Uterus (tissue), 3 donors: ENCODE measurements at regions not wholly inside any gene's neighbourhood (a gene's known extent, or its start where the extent isn't known, plus 50 kb on each side); places are given as distances from the start of the nearest gene placed in this dataset.

Experiments
- DNase-seq, 2 donors: peaks; one replicate each; pipeline ENCODE4 v3.0.0-alpha.2; 2019 to 2020
- H3K27ac ChIP-seq, 2 donors: fragments of 200-600 bp; sonication (generic); 1 replicate in 1 of 2; 2 replicates in 1 of 2; pipeline ENCODE4 v1.5.1; 2016 to 2018
- H3K27me3 ChIP-seq, 2 donors: fragments of 200-600 bp; sonication (generic); one replicate each; pipeline ENCODE4 v1.5.1; 2018 to 2019; ENCODE audit warnings: control low read depth in 1 of 2
- H3K36me3 ChIP-seq, 2 donors: fragments of 200-600 bp; sonication (generic); one replicate each; pipeline ENCODE4 v1.5.1; 2019; ENCODE audit warnings: control low read depth in 1 of 2
- H3K4me1 ChIP-seq, 2 donors: fragments of 200-600 bp; sonication (generic); one replicate each; pipeline ENCODE4 v1.5.1; 2018 to 2019; ENCODE audit warnings: control low read depth in 1 of 2
- H3K4me3 ChIP-seq, 2 donors: fragments of 200-600 bp; sonication (generic); 1 replicate in 1 of 2; 2 replicates in 1 of 2; pipeline ENCODE4 v1.5.1; 2018 to 2019; ENCODE audit warnings: mild to moderate bottlenecking in 1 of 2
- H3K9me3 ChIP-seq, 2 donors: fragments of 200-600 bp; sonication (generic); one replicate each; pipeline ENCODE4 v1.5.1; 2019; ENCODE audit warnings: control low read depth in 1 of 2
- POLR2A ChIP-seq, 2 donors: fragments of 450-650 bp; IDR thresholded peaks; one replicate each; pipeline ENCODE4 v1.6.1; 2016; ENCODE audit warnings: antibody characterized with exemption in 2 of 2, mild to moderate bottlenecking in 1 of 2, moderate library complexity in 1 of 2
- intact Hi-C: fragments of 100-400 bp; cut with DNase I; formaldehyde crosslinking; loops from one replicate; pipeline ENCODE4 v1.15.1; 2023; ENCODE audit warnings: low total_unique reads
- TF ChIP-seq, protein P1 (sequence below), 4 experiments: fragments of 200-600 bp in 2 of 4; fragments of 450-650 bp in 2 of 4; sonication (generic) in 2 of 4; IDR thresholded peaks; one replicate each; pipeline ENCODE4 v1.5.1; 2016 to 2019; ENCODE audit warnings: antibody characterized with exemption in 4 of 4, mild to moderate bottlenecking in 2 of 4, moderate library complexity in 1 of 4
- donor health status: DM: yes; HTN: yes; CAD: no.

DNA sequence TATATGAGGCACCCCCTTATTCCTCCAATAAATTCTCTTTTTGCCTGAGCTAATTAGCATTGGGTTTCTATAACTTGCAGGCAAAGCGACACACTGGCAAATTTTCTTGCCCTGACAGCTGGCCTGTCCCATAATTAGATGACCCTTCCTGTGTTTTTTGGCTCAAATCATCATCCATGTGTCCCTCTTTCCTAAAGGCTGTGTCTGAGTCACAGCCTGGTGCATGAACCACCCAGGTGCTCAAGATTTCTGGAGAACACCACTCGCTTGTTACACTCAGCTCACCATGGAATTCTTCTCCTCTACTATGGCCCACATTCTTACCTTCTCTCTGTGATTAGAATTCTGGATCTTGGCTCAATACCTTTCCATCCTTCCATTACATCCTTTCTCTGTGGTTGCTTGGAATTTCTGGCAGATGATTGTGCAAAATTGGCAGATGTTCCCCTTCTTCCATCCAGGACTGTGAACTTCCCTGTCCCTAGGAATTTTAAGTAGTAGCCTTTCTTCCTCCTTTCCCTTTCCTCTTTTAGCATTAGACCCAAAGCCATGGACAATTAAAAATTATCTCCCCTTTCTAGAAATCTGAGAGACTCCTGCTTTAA lies 116.0 kb upstream of the ANKRD1 start:
- no peak overlapping the region for H3K27ac ChIP-seq
- H3K4me3 ChIP-seq, result no peak overlapping the region
- H3K4me1 ChIP-seq, result no peaks in the 10 kb centered on the region
- TF ChIP-seq POLR2A (IDR thresholded peaks at IDR 0.05), result no peak
- TF ChIP-seq, protein P1, sequence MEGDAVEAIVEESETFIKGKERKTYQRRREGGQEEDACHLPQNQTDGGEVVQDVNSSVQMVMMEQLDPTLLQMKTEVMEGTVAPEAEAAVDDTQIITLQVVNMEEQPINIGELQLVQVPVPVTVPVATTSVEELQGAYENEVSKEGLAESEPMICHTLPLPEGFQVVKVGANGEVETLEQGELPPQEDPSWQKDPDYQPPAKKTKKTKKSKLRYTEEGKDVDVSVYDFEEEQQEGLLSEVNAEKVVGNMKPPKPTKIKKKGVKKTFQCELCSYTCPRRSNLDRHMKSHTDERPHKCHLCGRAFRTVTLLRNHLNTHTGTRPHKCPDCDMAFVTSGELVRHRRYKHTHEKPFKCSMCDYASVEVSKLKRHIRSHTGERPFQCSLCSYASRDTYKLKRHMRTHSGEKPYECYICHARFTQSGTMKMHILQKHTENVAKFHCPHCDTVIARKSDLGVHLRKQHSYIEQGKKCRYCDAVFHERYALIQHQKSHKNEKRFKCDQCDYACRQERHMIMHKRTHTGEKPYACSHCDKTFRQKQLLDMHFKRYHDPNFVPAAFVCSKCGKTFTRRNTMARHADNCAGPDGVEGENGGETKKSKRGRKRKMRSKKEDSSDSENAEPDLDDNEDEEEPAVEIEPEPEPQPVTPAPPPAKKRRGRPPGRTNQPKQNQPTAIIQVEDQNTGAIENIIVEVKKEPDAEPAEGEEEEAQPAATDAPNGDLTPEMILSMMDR (IDR thresholded peaks at IDR 0.05), result no peak
- H3K9me3 ChIP-seq, result no peaks in the 10 kb centered on the region
- H3K27me3 ChIP-seq, result no peaks in the 10 kb centered on the region
- DNase-seq, result no peak
- intact Hi-C loops, result no loop called here
- no peaks in the 10 kb centered on the region for H3K36me3 ChIP-seq

DNA sequence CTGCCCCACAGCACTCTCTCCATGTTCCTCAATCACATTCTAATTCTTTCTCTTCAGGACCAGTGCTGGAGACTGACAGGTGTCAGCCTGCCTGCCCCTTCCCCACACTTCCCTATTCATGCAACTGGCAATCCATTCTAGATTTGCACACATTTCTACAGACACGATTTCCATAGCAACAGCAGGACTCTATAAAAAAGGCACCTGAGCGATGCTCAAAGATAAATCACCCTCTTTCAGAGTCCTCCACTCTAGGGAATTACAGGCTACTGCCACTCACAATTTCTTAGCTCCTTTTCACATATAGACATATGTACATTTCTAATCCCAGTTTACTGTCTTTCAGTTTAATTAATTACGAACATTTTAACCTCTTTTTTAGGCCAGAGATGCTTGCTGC lies 118.1 kb upstream of the ANKRD1 start:
- TF ChIP-seq POLR2A (IDR thresholded peaks at IDR 0.05), result no peak
- TF ChIP-seq, protein P1 (IDR thresholded peaks at IDR 0.05), result no peak
- no peaks in the 10 kb centered on the region for H3K4me1 ChIP-seq
- H3K4me3 ChIP-seq, result no peak overlapping the region
- H3K27me3 ChIP-seq, result no peaks in the 10 kb centered on the region
- H3K36me3 ChIP-seq, result no peaks in the 10 kb centered on the region
- intact Hi-C loops, result no loop called here
- no peaks in the 10 kb centered on the region for H3K9me3 ChIP-seq
- H3K27ac ChIP-seq, result no peak overlapping the region
- DNase-seq, result no peak

DNA sequence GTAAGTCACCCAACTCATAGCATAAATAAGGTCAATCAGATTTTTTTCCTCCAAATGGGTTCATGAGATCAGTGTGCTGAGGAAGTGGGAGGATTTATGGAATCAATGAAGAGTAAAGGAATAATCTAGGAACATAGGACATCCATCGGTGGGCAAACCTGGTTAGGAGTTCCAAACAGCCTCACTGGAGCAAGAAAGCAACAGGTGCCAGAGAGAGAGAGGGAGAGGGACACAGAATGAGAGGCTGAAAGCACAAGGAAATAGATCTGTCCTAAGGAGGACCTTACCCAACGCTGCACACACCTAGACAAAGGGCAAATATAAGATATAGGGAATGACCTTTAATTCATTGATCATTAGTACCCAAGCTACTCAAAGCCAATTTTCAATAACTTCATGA lies 119.5 kb upstream of the ANKRD1 start:
- H3K27ac ChIP-seq, result no peak overlapping the region
- no peak overlapping the region for H3K4me3 ChIP-seq
- no peaks in the 10 kb centered on the region for H3K9me3 ChIP-seq
- H3K27me3 ChIP-seq, result no peaks in the 10 kb centered on the region
- TF ChIP-seq, protein P1 (IDR thresholded peaks at IDR 0.05), result no peak
- no peak for TF ChIP-seq POLR2A (IDR thresholded peaks at IDR 0.05)
- DNase-seq, result no peak
- no peaks in the 10 kb centered on the region for H3K36me3 ChIP-seq
- H3K4me1 ChIP-seq, result no peaks in the 10 kb centered on the region
- intact Hi-C loops, result no loop called here

DNA sequence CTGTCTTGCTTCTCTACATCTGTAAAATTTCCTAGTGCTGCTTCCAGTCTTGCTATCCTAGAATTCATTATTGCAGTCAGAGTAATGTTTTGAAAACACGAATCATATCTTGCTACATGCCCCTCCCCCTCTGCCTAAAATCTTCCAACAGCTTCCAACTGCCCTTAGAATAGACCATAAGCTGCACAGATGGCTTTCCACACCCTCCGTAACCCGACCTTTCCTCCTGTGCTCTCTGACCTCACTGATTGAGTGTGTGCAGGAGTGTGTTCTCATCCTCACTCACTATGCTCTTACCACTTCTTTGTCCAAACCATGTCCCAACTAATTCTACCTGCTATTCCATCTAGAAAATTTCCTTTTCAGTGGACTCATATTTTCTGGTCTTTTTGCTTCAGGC lies 121.2 kb upstream of the ANKRD1 start:
- H3K27ac ChIP-seq, result no peak overlapping the region
- no peaks in the 10 kb centered on the region for H3K4me1 ChIP-seq
- H3K4me3 ChIP-seq, result no peak overlapping the region
- intact Hi-C loops, result no loop called here
- no peaks in the 10 kb centered on the region for H3K9me3 ChIP-seq
- no peak for DNase-seq
- TF ChIP-seq POLR2A (IDR thresholded peaks at IDR 0.05), result no peak
- TF ChIP-seq, protein P1 (IDR thresholded peaks at IDR 0.05), result no peak
- H3K27me3 ChIP-seq, result no peaks in the 10 kb centered on the region
- H3K36me3 ChIP-seq, result no peaks in the 10 kb centered on the region

DNA sequence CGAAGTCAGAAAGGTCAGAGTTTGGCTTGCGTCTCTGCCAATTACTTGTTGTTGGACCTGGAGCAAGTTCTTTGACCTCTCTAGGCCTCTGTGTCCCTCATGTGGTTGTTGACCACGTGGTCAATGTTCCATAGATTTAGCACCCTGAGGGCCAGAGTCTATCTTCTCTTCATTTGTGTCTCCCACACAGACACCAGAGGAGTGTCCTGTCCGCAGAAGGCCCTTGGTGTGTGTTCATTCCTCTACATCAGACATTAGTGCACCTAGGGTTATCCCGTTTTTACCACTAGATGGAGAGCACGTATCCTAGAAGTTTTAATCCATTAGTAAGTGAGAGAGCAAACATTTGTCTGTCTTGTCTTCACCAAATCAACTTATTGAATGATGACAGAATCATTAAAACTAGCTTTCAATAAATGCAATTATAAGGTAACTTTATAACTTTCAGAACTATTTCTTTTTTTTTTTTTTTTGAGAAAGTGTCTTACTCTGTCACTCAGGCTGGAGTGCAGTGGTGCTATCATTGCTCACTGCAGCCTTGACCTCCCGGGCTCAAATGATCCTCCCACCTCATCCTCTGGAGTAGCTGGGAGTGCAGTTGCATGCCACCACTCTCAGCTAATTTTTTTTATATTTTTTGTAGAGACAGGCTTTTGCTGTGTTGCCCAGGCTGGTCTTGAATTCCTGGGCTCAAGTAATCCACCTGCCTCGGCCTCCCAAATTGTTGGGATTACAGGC lies 122.5 kb upstream of the ANKRD1 start:
- intact Hi-C loops, result no loop called here
- no peak for DNase-seq
- no peak overlapping the region for H3K4me3 ChIP-seq
- no peak for TF ChIP-seq POLR2A (IDR thresholded peaks at IDR 0.05)
- TF ChIP-seq, protein P1 (IDR thresholded peaks at IDR 0.05), result peak in 3 of 4 experiments; percentile 26 to 50 (median 29)
- H3K4me1 ChIP-seq, result no peaks in the 10 kb centered on the region
- H3K9me3 ChIP-seq, result no peaks in the 10 kb centered on the region
- no peaks in the 10 kb centered on the region for H3K27me3 ChIP-seq
- H3K36me3 ChIP-seq, result no peaks in the 10 kb centered on the region
- H3K27ac ChIP-seq, result no peak overlapping the region
